ENCODE measurements at regions not wholly inside any gene's neighbourhood (a gene's known extent, or its start where the extent isn't known, plus 50 kb on each side); places are given as distances from the start of the nearest gene placed in this dataset.

DNA sequence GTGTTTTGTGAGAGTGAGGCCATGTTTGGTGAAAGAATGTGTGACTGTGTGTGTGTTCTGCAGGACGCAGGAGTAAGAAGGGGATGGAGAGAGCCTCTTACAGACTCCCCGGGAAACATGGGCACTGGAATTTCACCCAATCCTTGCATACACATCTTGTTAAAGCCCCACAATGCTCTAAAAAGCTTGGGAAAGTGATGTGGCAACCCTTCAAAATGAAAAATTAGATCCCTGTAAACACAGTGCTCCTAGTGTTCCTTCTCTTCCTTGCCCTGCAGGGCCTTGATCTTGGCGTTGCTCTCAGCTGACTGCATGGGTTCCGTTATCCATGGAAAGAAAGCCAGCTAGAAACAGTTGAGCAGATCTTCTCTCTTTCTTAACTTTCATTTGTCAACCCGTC is 701.7 kb downstream of the SEMA5A start:
- TF ChIP-seq, protein P1, sequence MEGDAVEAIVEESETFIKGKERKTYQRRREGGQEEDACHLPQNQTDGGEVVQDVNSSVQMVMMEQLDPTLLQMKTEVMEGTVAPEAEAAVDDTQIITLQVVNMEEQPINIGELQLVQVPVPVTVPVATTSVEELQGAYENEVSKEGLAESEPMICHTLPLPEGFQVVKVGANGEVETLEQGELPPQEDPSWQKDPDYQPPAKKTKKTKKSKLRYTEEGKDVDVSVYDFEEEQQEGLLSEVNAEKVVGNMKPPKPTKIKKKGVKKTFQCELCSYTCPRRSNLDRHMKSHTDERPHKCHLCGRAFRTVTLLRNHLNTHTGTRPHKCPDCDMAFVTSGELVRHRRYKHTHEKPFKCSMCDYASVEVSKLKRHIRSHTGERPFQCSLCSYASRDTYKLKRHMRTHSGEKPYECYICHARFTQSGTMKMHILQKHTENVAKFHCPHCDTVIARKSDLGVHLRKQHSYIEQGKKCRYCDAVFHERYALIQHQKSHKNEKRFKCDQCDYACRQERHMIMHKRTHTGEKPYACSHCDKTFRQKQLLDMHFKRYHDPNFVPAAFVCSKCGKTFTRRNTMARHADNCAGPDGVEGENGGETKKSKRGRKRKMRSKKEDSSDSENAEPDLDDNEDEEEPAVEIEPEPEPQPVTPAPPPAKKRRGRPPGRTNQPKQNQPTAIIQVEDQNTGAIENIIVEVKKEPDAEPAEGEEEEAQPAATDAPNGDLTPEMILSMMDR (IDR thresholded peaks at IDR 0.05 in 8 of 11, conservative IDR thresholded peaks at IDR 0.05 in 3 of 11): no peak
- no peak for TF ChIP-seq POLR2A (IDR thresholded peaks at IDR 0.05)
- TF ChIP-seq POLR2AphosphoS5 (IDR thresholded peaks at IDR 0.05): no peak
